Neuronal stem cell (in vitro differentiated cells): ENCODE measurements at regions not wholly inside any gene's neighbourhood (a gene's known extent, or its start where the extent isn't known, plus 50 kb on each side); places are given as distances from the start of the nearest gene placed in this dataset.

Experiments
- DNase-seq: peaks from one replicate; pipeline ENCODE4 v3.0.0-alpha.2; 2013; ENCODE audit warnings: low spot score
- H2AFZ ChIP-seq: one replicate; pipeline ENCODE4 v1.6.1; 2013; ENCODE audit warnings: mild to moderate bottlenecking, low read length, inconsistent platforms
- H2AK5ac ChIP-seq: 2 replicates; pipeline ENCODE4 v1.6.1; 2013; ENCODE audit warnings: low read depth, mild to moderate bottlenecking, inconsistent platforms, low read length, moderate library complexity, mixed read lengths
- H2BK120ac ChIP-seq: 2 replicates; pipeline ENCODE4 v1.6.1; 2013; ENCODE audit warnings: low read depth, mild to moderate bottlenecking, inconsistent platforms, low read length, moderate library complexity, mixed read lengths
- H2BK12ac ChIP-seq: one replicate; pipeline ENCODE4 v1.6.1; 2013; ENCODE audit warnings: low read length, inconsistent platforms
- H2BK15ac ChIP-seq: 2 replicates; pipeline ENCODE4 v1.6.1; 2013; ENCODE audit warnings: mild to moderate bottlenecking, low read length, inconsistent platforms, mixed read lengths
- H2BK5ac ChIP-seq: one replicate; pipeline ENCODE4 v1.6.1; 2013; ENCODE audit warnings: inconsistent platforms, mild to moderate bottlenecking, low read length, moderate library complexity
- H3K14ac ChIP-seq: one replicate; pipeline ENCODE4 v1.6.1; 2013; ENCODE audit warnings: low read length, inconsistent platforms
- H3K18ac ChIP-seq: 2 replicates; pipeline ENCODE4 v1.6.1; 2013; ENCODE audit warnings: low read length, inconsistent platforms
- H3K23ac ChIP-seq: 2 replicates; pipeline ENCODE4 v1.6.1; 2013; ENCODE audit warnings: low read depth, mild to moderate bottlenecking, mixed read lengths, low read length, inconsistent platforms; ENCODE audit not compliant: poor library complexity
- H3K27ac ChIP-seq: replicated peaks from 3 replicates; pipeline ENCODE4 v1.5.1; 2013; ENCODE audit warnings: low read length, inconsistent platforms
- H3K27me3 ChIP-seq, 3 experiments: 2 replicates each; pipeline ENCODE4 v1.6.1; 2013; ENCODE audit warnings: low read length in 3 of 3, mild to moderate bottlenecking in 2 of 3, inconsistent platforms in 1 of 3, low read depth in 1 of 3, mixed read lengths in 1 of 3, moderate library complexity in 1 of 3; ENCODE audit not compliant: control insufficient read depth in 3 of 3, insufficient read depth in 3 of 3
- H3K36me3 ChIP-seq, 2 donors: replicated peaks in 1 of 2; 2 replicates each; pipeline ENCODE4 v1.6.1; 2013; ENCODE audit warnings: low read length in 2 of 2; ENCODE audit not compliant: control insufficient read depth in 2 of 2, insufficient read depth in 2 of 2
- H3K4ac ChIP-seq: 2 replicates; pipeline ENCODE4 v1.6.1; 2013; ENCODE audit warnings: inconsistent platforms, mild to moderate bottlenecking, low read length, moderate library complexity
- H3K4me1 ChIP-seq, 2 donors: 1 replicate in 1 of 2; 2 replicates in 1 of 2; pipeline ENCODE4 v1.6.1; 2013; ENCODE audit warnings: low read length in 2 of 2, low read depth in 1 of 2; ENCODE audit not compliant: control insufficient read depth in 2 of 2, insufficient read depth in 1 of 2
- H3K4me2 ChIP-seq: one replicate; pipeline ENCODE4 v1.6.1; 2013; ENCODE audit warnings: mild to moderate bottlenecking, low read length, inconsistent platforms; ENCODE audit not compliant: insufficient read depth, poor library complexity, severe bottlenecking
- H3K4me3 ChIP-seq, 2 donors: 2 replicates each; pipeline ENCODE4 v1.5.1; 2013; ENCODE audit warnings: low read length in 2 of 2, mild to moderate bottlenecking in 2 of 2, inconsistent platforms in 1 of 2, moderate library complexity in 1 of 2
- H3K79me1 ChIP-seq: one replicate; pipeline ENCODE4 v1.6.1; 2013; ENCODE audit warnings: low read depth, mild to moderate bottlenecking, inconsistent platforms, low read length, moderate library complexity
- H3K9ac ChIP-seq: one replicate; pipeline ENCODE4 v1.6.1; 2013; ENCODE audit warnings: mild to moderate bottlenecking, low read depth, low read length, inconsistent platforms; ENCODE audit not compliant: poor library complexity
- H3K9me3 ChIP-seq, 2 donors: replicated peaks in 1 of 2; 2 replicates each; pipeline versions ENCODE3 to v1.6.1; 2013; ENCODE audit warnings: low read length in 2 of 2, mild to moderate bottlenecking in 2 of 2, inconsistent platforms in 1 of 2, low read depth in 1 of 2, mixed read lengths in 1 of 2, moderate library complexity in 1 of 2; ENCODE audit not compliant: control insufficient read depth in 2 of 2, insufficient read depth in 1 of 2
- H4K8ac ChIP-seq: one replicate; pipeline ENCODE4 v1.6.1; 2013; ENCODE audit warnings: low read depth, mild to moderate bottlenecking, inconsistent platforms, low read length, moderate library complexity
- H4K91ac ChIP-seq: one replicate; pipeline ENCODE4 v1.6.1; 2013; ENCODE audit warnings: low read length, low read depth, mild to moderate bottlenecking, inconsistent platforms; ENCODE audit not compliant: poor library complexity
- WGBS, 2 donors: extraction: QIAGEN DNeasy Blood & Tissue Kit; methylation state at CpG; one replicate each; pipeline ENCODE4 v1.1.7; 2013; ENCODE audit warnings: missing lambda C conversion rate in 2 of 2, mixed read lengths in 1 of 2; ENCODE audit not compliant: insufficient read length in 2 of 2, insufficient replicate concordance in 1 of 2; ENCODE audit errors: extremely low coverage in 2 of 2; 5-methylcytosine and 5-hydroxymethylcytosine counted together

DNA sequence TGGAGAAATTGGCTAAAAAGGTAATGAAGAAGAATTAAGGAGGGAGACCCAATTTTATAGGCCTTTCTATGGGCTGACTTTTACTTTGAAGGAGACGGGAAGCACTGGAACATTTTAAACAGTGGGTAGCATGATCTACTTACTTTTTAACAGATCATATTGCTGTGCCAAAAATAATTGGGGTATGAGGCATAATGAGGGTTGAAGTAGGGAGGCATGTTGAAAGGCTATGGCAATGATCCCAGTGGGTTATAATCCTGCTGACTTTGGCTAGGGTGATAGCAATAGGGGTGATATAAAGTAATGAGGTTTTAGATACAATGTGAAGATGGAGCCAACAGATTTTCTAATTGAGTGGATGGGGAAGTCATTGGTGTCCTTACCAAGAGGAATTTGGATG, 73.2 kb downstream of the GPR37 start:
- no peak overlapping the region for H3K18ac ChIP-seq
- WGBS, 2 donors = no CpG with 5 or more reads among the region's 1 CpG
- no peak overlapping the region for H2BK12ac ChIP-seq
- no peak overlapping the region for H3K4me3 ChIP-seq
- no peak overlapping the region for H3K14ac ChIP-seq
- no peak overlapping the region for H3K27ac ChIP-seq
- H3K4me1 ChIP-seq = no peaks in the 10 kb centered on the region
- H4K91ac ChIP-seq = no peak overlapping the region
- no peaks in the 10 kb centered on the region for H3K9me3 ChIP-seq
- H3K4ac ChIP-seq = no peak overlapping the region
- DNase-seq = no peak
- H2BK120ac ChIP-seq = no peak overlapping the region
- no peak overlapping the region for H3K9ac ChIP-seq
- no peaks in the 10 kb centered on the region for H3K36me3 ChIP-seq
- no peak overlapping the region for H2BK15ac ChIP-seq
- no peak overlapping the region for H3K4me2 ChIP-seq
- no peak overlapping the region for H3K23ac ChIP-seq
- no peaks in the 10 kb centered on the region for H3K79me1 ChIP-seq
- H3K27me3 ChIP-seq = no peaks in the 10 kb centered on the region
- H4K8ac ChIP-seq = no peak overlapping the region
- no peak overlapping the region for H2BK5ac ChIP-seq
- no peak overlapping the region for H2AK5ac ChIP-seq
- no peak overlapping the region for H2AFZ ChIP-seq

DNA sequence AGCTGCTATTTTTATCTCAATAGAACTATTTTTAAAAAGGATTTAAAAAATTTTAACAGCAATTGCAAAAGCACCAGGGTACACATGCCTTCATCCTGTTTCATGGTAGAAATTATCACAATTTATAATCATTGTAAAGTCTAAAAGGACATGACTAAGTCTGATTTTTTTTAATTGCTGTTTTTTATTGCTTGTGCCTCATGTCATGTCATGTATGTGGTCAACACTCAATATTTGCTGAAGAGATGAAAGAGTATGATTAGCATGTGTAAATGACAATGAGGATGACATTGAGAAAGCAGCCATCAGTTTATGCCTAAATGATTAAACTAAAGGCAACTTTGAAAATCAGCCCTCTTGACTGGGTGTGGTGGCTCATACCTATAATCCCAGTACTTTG, 74.8 kb downstream of the GPR37 start:
- DNase-seq = no peak
- Histone ChIP-seq H2AFZ (no peak overlapping the region), H3K18ac (no peak overlapping the region), H3K14ac (no peak overlapping the region), H3K9me3 (no peaks in the 10 kb centered on the region), H3K36me3 (no peaks in the 10 kb centered on the region), H3K4me3 (no peak overlapping the region), H3K4ac (no peak overlapping the region), H3K79me1 (no peaks in the 10 kb centered on the region), H2AK5ac (no peak overlapping the region), H2BK5ac (no peak overlapping the region), H3K27ac (no peak overlapping the region), H2BK120ac (no peak overlapping the region), H3K4me1 (no peaks in the 10 kb centered on the region), H2BK15ac (no peak overlapping the region), H3K4me2 (no peak overlapping the region), H4K91ac (no peak overlapping the region), H2BK12ac (no peak overlapping the region), H4K8ac (no peak overlapping the region), H3K9ac (no peak overlapping the region), H3K27me3 (no peaks in the 10 kb centered on the region), H3K23ac (no peak overlapping the region)

DNA sequence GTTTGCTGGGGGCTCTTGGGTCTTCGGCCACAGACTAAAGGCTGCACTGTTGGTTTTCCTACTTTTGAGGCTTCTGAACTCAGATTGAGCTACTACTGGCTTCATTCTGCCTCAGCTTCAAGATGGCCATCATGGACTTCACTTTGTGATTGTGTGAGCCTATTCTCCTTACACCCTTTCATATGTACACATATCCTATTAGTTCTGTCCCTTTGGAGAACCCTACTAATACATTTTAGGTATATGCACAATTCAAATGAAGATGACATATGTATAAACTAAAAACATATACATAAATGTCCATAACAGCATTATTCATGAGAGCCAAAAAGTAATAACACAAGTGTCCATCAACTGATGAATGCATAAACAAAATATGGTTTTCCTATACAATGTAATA, 75.7 kb downstream of the GPR37 start:
- WGBS, 2 donors = no CpG with 5 or more reads among the region's 1 CpG
- no peaks in the 10 kb centered on the region for H3K36me3 ChIP-seq
- DNase-seq = no peak

DNA sequence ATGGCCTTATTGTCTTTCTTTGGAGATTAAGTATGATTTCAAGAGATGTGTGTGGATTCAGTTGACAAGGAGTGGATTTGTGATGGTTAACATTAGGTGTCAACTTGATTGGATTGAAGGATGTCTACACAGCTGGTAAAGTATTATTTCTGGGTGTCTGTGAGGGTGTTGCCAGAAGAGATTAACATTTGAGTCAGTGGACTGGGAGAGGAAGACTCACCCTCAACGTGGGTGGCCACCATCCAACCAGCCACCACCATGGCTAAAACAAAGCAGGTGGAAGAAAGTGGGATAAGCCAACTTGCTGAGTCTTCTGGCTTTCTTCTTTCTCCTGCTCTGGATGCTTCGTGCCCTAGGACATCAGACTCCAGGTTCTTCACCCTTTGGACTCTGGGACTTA, 76.1 kb downstream of the GPR37 start:
- no peak for DNase-seq
- Histone ChIP-seq H4K91ac (no peak overlapping the region), H3K9me3 (no peaks in the 10 kb centered on the region)

More for the DNA sequence above, 75.7 kb downstream of the GPR37 start:
- Histone ChIP-seq H3K4me2 (no peak overlapping the region), H4K91ac (no peak overlapping the region), H3K4me3 (no peak overlapping the region), H3K9me3 (no peaks in the 10 kb centered on the region), H3K18ac (no peak overlapping the region), H3K27ac (no peak overlapping the region), H3K27me3 (no peaks in the 10 kb centered on the region), H2BK120ac (no peak overlapping the region), H3K23ac (no peak overlapping the region), H3K4ac (no peak overlapping the region), H3K4me1 (no peaks in the 10 kb centered on the region), H4K8ac (no peak overlapping the region), H2AFZ (no peak overlapping the region), H3K9ac (no peak overlapping the region), H3K14ac (no peak overlapping the region), H2BK5ac (no peak overlapping the region), H2BK12ac (no peak overlapping the region), H2BK15ac (no peak overlapping the region), H2AK5ac (no peak overlapping the region), H3K79me1 (no peaks in the 10 kb centered on the region)

More for the DNA sequence above, 76.1 kb downstream of the GPR37 start:
- H2AK5ac ChIP-seq = no peak overlapping the region
- no peak overlapping the region for H2BK12ac ChIP-seq
- H2BK120ac ChIP-seq = no peak overlapping the region
- no peak overlapping the region for H3K9ac ChIP-seq
- H2AFZ ChIP-seq = no peak overlapping the region
- H3K79me1 ChIP-seq = no peaks in the 10 kb centered on the region
- H2BK5ac ChIP-seq = no peak overlapping the region
- no peaks in the 10 kb centered on the region for H3K27me3 ChIP-seq
- H3K4me2 ChIP-seq = no peak overlapping the region
- H3K4me1 ChIP-seq = no peaks in the 10 kb centered on the region
- H3K4ac ChIP-seq = no peak overlapping the region
- no peak overlapping the region for H3K4me3 ChIP-seq
- H2BK15ac ChIP-seq = no peak overlapping the region
- H3K23ac ChIP-seq = no peak overlapping the region
- H3K14ac ChIP-seq = no peak overlapping the region
- no peak overlapping the region for H3K18ac ChIP-seq
- no CpG with 5 or more reads among the region's 2 CpGs for WGBS, 2 donors
- no peaks in the 10 kb centered on the region for H3K36me3 ChIP-seq
- H4K8ac ChIP-seq = no peak overlapping the region
- H3K27ac ChIP-seq = no peak overlapping the region
